WTC11 (cell line): ENCODE measurements at regions not wholly inside any gene's neighbourhood (a gene's known extent, or its start where the extent isn't known, plus 50 kb on each side); places are given as distances from the start of the nearest gene placed in this dataset.

Experiments
- ATF1 ChIP-seq: sonication (generic); formaldehyde crosslinking; IDR thresholded peaks from 2 replicates; pipeline ENCODE4 v1.8.1; 2023; ENCODE audit warnings: mild to moderate bottlenecking, moderate library complexity, missing genetic modification reagents
- CTCF ChIP-seq: fragments of 200-600 bp; IDR thresholded peaks from 2 replicates; pipeline ENCODE4 v1.8.0; 2022; ENCODE audit warnings: antibody characterized with exemption
- FOXK1 ChIP-seq: sonication (generic); formaldehyde crosslinking; IDR thresholded peaks from 2 replicates; pipeline ENCODE4 v1.8.0; 2022; ENCODE audit warnings: mild to moderate bottlenecking, moderate library complexity, missing genetic modification reagents
- PRDM15 ChIP-seq: sonication (generic); formaldehyde crosslinking; IDR thresholded peaks from 2 replicates; pipeline ENCODE4 v1.8.0; 2022; ENCODE audit warnings: missing genetic modification reagents
- TEAD1 ChIP-seq: sonication (generic); formaldehyde crosslinking; IDR thresholded peaks from 2 replicates; pipeline ENCODE4 v1.8.0; 2022; ENCODE audit warnings: mild to moderate bottlenecking, missing genetic modification reagents
- TP53 ChIP-seq: sonication (generic); formaldehyde crosslinking; IDR thresholded peaks from 2 replicates; pipeline ENCODE4 v1.8.1; 2023; ENCODE audit warnings: mild to moderate bottlenecking, missing genetic modification reagents
- USF2 ChIP-seq: sonication (generic); formaldehyde crosslinking; IDR thresholded peaks from 2 replicates; pipeline ENCODE4 v1.8.1; 2023; ENCODE audit warnings: mild to moderate bottlenecking, missing genetic modification reagents, moderate library complexity
- ZNF423 ChIP-seq: fragments of 250-450 bp; sonication (Bioruptor Pico); IDR thresholded peaks from 2 replicates; pipeline ENCODE4 v2.1.2; 2022; ENCODE audit warnings: mild to moderate bottlenecking, moderate library complexity
- TF ChIP-seq, protein P1 (sequence below): sonication (generic); formaldehyde crosslinking; IDR thresholded peaks from 2 replicates; pipeline ENCODE4 v1.8.1; 2022; ENCODE audit warnings: mild to moderate bottlenecking, moderate library complexity, missing genetic modification reagents
- TF ChIP-seq, protein P2 (sequence below): fragments of 250-450 bp; sonication (Bioruptor Pico); IDR thresholded peaks from 2 replicates; pipeline ENCODE4 v1.9.0; 2021; ENCODE audit warnings: mild to moderate bottlenecking, borderline replicate concordance
- TF ChIP-seq, protein P3 (sequence below): sonication (generic); formaldehyde crosslinking; IDR thresholded peaks from 2 replicates; pipeline ENCODE4 v1.8.0; 2022; ENCODE audit warnings: mild to moderate bottlenecking, missing genetic modification reagents
- TF ChIP-seq, protein P4 (sequence below): sonication (generic); formaldehyde crosslinking; conservative IDR thresholded peaks from 2 replicates; pipeline ENCODE4 v1.8.1; 2022; ENCODE audit warnings: mild to moderate bottlenecking, missing genetic modification reagents

- TF ChIP-seq, protein P1, sequence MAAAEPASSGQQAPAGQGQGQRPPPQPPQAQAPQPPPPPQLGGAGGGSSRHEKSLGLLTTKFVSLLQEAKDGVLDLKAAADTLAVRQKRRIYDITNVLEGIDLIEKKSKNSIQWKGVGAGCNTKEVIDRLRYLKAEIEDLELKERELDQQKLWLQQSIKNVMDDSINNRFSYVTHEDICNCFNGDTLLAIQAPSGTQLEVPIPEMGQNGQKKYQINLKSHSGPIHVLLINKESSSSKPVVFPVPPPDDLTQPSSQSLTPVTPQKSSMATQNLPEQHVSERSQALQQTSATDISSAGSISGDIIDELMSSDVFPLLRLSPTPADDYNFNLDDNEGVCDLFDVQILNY (CRISPR knock-in tag) = no peak
- no peak for TF ChIP-seq USF2 (CRISPR knock-in tag)
- TF ChIP-seq, protein P2, sequence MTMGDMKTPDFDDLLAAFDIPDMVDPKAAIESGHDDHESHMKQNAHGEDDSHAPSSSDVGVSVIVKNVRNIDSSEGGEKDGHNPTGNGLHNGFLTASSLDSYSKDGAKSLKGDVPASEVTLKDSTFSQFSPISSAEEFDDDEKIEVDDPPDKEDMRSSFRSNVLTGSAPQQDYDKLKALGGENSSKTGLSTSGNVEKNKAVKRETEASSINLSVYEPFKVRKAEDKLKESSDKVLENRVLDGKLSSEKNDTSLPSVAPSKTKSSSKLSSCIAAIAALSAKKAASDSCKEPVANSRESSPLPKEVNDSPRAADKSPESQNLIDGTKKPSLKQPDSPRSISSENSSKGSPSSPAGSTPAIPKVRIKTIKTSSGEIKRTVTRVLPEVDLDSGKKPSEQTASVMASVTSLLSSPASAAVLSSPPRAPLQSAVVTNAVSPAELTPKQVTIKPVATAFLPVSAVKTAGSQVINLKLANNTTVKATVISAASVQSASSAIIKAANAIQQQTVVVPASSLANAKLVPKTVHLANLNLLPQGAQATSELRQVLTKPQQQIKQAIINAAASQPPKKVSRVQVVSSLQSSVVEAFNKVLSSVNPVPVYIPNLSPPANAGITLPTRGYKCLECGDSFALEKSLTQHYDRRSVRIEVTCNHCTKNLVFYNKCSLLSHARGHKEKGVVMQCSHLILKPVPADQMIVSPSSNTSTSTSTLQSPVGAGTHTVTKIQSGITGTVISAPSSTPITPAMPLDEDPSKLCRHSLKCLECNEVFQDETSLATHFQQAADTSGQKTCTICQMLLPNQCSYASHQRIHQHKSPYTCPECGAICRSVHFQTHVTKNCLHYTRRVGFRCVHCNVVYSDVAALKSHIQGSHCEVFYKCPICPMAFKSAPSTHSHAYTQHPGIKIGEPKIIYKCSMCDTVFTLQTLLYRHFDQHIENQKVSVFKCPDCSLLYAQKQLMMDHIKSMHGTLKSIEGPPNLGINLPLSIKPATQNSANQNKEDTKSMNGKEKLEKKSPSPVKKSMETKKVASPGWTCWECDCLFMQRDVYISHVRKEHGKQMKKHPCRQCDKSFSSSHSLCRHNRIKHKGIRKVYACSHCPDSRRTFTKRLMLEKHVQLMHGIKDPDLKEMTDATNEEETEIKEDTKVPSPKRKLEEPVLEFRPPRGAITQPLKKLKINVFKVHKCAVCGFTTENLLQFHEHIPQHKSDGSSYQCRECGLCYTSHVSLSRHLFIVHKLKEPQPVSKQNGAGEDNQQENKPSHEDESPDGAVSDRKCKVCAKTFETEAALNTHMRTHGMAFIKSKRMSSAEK (CRISPR knock-in tag) = no peak
- TF ChIP-seq PRDM15 = no peak
- TF ChIP-seq CTCF = no peak
- no peak for TF ChIP-seq TP53 (CRISPR knock-in tag)
- TF ChIP-seq ZNF423 = no peak
- TF ChIP-seq, protein P3, sequence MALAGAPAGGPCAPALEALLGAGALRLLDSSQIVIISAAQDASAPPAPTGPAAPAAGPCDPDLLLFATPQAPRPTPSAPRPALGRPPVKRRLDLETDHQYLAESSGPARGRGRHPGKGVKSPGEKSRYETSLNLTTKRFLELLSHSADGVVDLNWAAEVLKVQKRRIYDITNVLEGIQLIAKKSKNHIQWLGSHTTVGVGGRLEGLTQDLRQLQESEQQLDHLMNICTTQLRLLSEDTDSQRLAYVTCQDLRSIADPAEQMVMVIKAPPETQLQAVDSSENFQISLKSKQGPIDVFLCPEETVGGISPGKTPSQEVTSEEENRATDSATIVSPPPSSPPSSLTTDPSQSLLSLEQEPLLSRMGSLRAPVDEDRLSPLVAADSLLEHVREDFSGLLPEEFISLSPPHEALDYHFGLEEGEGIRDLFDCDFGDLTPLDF (CRISPR knock-in tag) = no peak
- no peak for TF ChIP-seq TEAD1 (CRISPR knock-in tag)
- no peak for TF ChIP-seq ATF1 (CRISPR knock-in tag)
- TF ChIP-seq, protein P4, sequence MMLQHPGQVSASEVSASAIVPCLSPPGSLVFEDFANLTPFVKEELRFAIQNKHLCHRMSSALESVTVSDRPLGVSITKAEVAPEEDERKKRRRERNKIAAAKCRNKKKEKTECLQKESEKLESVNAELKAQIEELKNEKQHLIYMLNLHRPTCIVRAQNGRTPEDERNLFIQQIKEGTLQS = no peak
- no peak for TF ChIP-seq FOXK1 (CRISPR knock-in tag)
These were observed 52.8 kb upstream of the SVIL start for GRCh38 chr10:29687421-29688164.
